DOHH2 (cell line): ENCODE measurements at regions not wholly inside any gene's neighbourhood (a gene's known extent, or its start where the extent isn't known, plus 50 kb on each side); places are given as distances from the start of the nearest gene placed in this dataset.

Experiments
- EZH2phosphoT487 ChIP-seq: fragments of 200-600 bp; sonication (generic); IDR thresholded peaks from 2 replicates; pipeline ENCODE4 v1.6.1; 2017; ENCODE audit warnings: borderline replicate concordance, mild to moderate bottlenecking, antibody characterized with exemption, low read length, moderate library complexity, mixed read lengths
- TF ChIP-seq, protein P1 (sequence below): fragments of 200-600 bp; sonication (generic); IDR thresholded peaks from one replicate; pipeline ENCODE4 v1.5.1; 2014; ENCODE audit warnings: antibody characterized with exemption, mild to moderate bottlenecking, low read depth, low read length; ENCODE audit not compliant: poor library complexity, severe bottlenecking

DNA sequence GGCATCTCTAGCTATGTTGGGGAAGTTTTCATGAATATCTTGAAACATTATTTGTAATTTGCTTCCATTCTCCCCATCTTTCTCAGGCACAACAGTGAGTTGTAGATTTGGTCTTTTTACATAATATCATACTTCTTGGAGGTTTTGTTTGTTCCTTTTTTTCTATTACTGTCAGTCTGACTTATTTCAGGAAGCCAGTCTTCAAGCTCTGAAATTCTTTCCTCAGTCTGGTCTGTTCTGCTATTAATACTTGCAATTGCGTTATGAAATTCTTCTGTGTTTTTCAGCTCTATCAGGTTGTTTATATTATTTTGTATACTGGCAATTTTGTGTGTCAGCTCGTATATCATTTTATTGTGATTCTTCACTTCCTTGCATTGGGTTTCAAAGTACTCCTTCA lies 424.6 kb upstream of the PTBP2 start:
- TF ChIP-seq, protein P1, sequence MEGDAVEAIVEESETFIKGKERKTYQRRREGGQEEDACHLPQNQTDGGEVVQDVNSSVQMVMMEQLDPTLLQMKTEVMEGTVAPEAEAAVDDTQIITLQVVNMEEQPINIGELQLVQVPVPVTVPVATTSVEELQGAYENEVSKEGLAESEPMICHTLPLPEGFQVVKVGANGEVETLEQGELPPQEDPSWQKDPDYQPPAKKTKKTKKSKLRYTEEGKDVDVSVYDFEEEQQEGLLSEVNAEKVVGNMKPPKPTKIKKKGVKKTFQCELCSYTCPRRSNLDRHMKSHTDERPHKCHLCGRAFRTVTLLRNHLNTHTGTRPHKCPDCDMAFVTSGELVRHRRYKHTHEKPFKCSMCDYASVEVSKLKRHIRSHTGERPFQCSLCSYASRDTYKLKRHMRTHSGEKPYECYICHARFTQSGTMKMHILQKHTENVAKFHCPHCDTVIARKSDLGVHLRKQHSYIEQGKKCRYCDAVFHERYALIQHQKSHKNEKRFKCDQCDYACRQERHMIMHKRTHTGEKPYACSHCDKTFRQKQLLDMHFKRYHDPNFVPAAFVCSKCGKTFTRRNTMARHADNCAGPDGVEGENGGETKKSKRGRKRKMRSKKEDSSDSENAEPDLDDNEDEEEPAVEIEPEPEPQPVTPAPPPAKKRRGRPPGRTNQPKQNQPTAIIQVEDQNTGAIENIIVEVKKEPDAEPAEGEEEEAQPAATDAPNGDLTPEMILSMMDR, result no peak
- no peak for TF ChIP-seq EZH2phosphoT487
